ENCODE measurements at regions not wholly inside any gene's neighbourhood (a gene's known extent, or its start where the extent isn't known, plus 50 kb on each side); places are given as distances from the start of the nearest gene placed in this dataset.

GRCh38 chr2:234650911-234651310 lies 154.0 kb upstream of the ARL4C start:
- H3K36me3 ChIP-seq, result no peaks in the 10 kb centered on the region
- H3K27ac ChIP-seq (replicated peaks in 1 of 4), result no peak overlapping the region
- H3K27me3 ChIP-seq, result peaks cover 0 to 12% (median 0%) of the 10 kb centered on the region in 4 donors
- TF ChIP-seq EP300 (IDR thresholded peaks at IDR 0.05), result no peak
- no peaks in the 10 kb centered on the region for H3K9me3 ChIP-seq
- intact Hi-C loops (cut with DNase I), result no loop called here
- peak; percentile 62 for DNase-seq (ENCODE audit: extremely low spot score)
- 76% methylated on average over 6 of the region's 6 CpGs for WGBS
- H3K4me3 ChIP-seq, result no peak overlapping the region
- no peaks in the 10 kb centered on the region for H3K4me1 ChIP-seq

- DNase-seq (ENCODE audit: extremely low spot score), result no peak
- Histone ChIP-seq H3K4me3 (no peak overlapping the region), H3K27me3 (peaks cover 0 to 12% (median 0%) of the 10 kb centered on the region in 4 donors), H3K9me3 (no peaks in the 10 kb centered on the region), H3K27ac (replicated peaks in 1 of 4) (no peak overlapping the region), H3K36me3 (no peaks in the 10 kb centered on the region), H3K4me1 (no peaks in the 10 kb centered on the region)
- intact Hi-C loops (cut with DNase I), result no loop called here
- TF ChIP-seq EP300 (IDR thresholded peaks at IDR 0.05) (no peak), CTCF (IDR thresholded peaks at IDR 0.05) (no peak)
These were observed 153.1 kb upstream of the ARL4C start for GRCh38 chr2:234649951-234650350.

GRCh38 chr2:234643407-234643806 lies 146.5 kb upstream of the ARL4C start:
- H3K27ac ChIP-seq (replicated peaks in 1 of 4), result no peak overlapping the region
- H3K9me3 ChIP-seq, result peaks cover 0 to 15% (median 10%) of the 10 kb centered on the region in 4 donors
- intact Hi-C loops (cut with DNase I), result no loop called here
- DNase-seq (ENCODE audit: extremely low spot score), result no peak
- H3K4me1 ChIP-seq, result no peaks in the 10 kb centered on the region
- no peak for TF ChIP-seq POLR2A (IDR thresholded peaks at IDR 0.05; ENCODE audit: low read depth)
- no peak for TF ChIP-seq CTCF (IDR thresholded peaks at IDR 0.05)
- TF ChIP-seq EP300 (IDR thresholded peaks at IDR 0.05), result no peak
- no peak for TF ChIP-seq POLR2AphosphoS5 (IDR thresholded peaks at IDR 0.05)
- no peaks in the 10 kb centered on the region for H3K36me3 ChIP-seq
- no peaks in the 10 kb centered on the region for H3K27me3 ChIP-seq
- H3K4me3 ChIP-seq, result no peak overlapping the region
- WGBS, result 77% methylated on average over 2 of the region's 2 CpGs

- H3K9me3 ChIP-seq, result peaks cover 0 to 15% (median 10%) of the 10 kb centered on the region in 4 donors
- WGBS, result 68% methylated on average over 2 of the region's 2 CpGs
- H3K27ac ChIP-seq (replicated peaks in 1 of 4), result no peak overlapping the region
- no peak for DNase-seq (ENCODE audit: extremely low spot score)
- H3K27me3 ChIP-seq, result no peaks in the 10 kb centered on the region
- H3K4me3 ChIP-seq, result no peak overlapping the region
- no peaks in the 10 kb centered on the region for H3K36me3 ChIP-seq
- no peak for TF ChIP-seq CTCF (IDR thresholded peaks at IDR 0.05)
- no peak for TF ChIP-seq POLR2AphosphoS5 (IDR thresholded peaks at IDR 0.05)
- no peak for TF ChIP-seq EP300 (IDR thresholded peaks at IDR 0.05)
- TF ChIP-seq POLR2A (IDR thresholded peaks at IDR 0.05; ENCODE audit: low read depth), result no peak
- intact Hi-C loops (cut with DNase I), result no loop called here
- H3K4me1 ChIP-seq, result no peaks in the 10 kb centered on the region
These were observed 144.2 kb upstream of the ARL4C start for GRCh38 chr2:234641086-234641485.

- 88% methylated on average over 1 of the region's 1 CpG for WGBS
These were observed 143.8 kb upstream of the ARL4C start for GRCh38 chr2:234640657-234641056.

More at GRCh38 chr2:234640657-234641056, 143.8 kb upstream of the ARL4C start:
- no peak for TF ChIP-seq CTCF (IDR thresholded peaks at IDR 0.05)
- TF ChIP-seq POLR2AphosphoS5 (IDR thresholded peaks at IDR 0.05), result no peak
- no peak for TF ChIP-seq EP300 (IDR thresholded peaks at IDR 0.05)
- TF ChIP-seq POLR2A (IDR thresholded peaks at IDR 0.05; ENCODE audit: low read depth), result no peak
- H3K4me3 ChIP-seq, result no peak overlapping the region
- H3K9me3 ChIP-seq, result peaks cover 0 to 15% (median 10%) of the 10 kb centered on the region in 4 donors
- peak; percentile 8 for DNase-seq (ENCODE audit: extremely low spot score)
- H3K27ac ChIP-seq (replicated peaks in 1 of 4), result no peak overlapping the region
- H3K36me3 ChIP-seq, result no peaks in the 10 kb centered on the region
- H3K4me1 ChIP-seq, result no peaks in the 10 kb centered on the region
- H3K27me3 ChIP-seq, result no peaks in the 10 kb centered on the region
- intact Hi-C loops (cut with DNase I), result no loop called here

Data from esophagus muscularis mucosa (tissue), 4 donors.